Spleen (tissue), 7 donors: ENCODE measurements at regions not wholly inside any gene's neighbourhood (a gene's known extent, or its start where the extent isn't known, plus 50 kb on each side); places are given as distances from the start of the nearest gene placed in this dataset.

ENCODE experiments used
- POLR2A ChIP-seq, 3 donors: fragments of 450-650 bp; IDR thresholded peaks; one replicate each; pipeline ENCODE4 v1.5.1; 2017; ENCODE audit warnings: antibody characterized with exemption in 3 of 3, mild to moderate bottlenecking in 1 of 3
- POLR2AphosphoS5 ChIP-seq, 3 donors: sonication (generic); formaldehyde crosslinking; IDR thresholded peaks; one replicate each; pipeline ENCODE4 v1.5.1; 2017; ENCODE audit warnings: antibody characterized with exemption in 3 of 3
- TF ChIP-seq, protein P1 (sequence below), 11 experiments: fragments of 200-600 bp in 7 of 11; fragments of 450-650 bp in 4 of 11; sonication (generic) in 4 of 11; IDR thresholded peaks in 8 of 11; conservative IDR thresholded peaks in 3 of 11; 1 replicate in 7 of 11; 2 replicates in 4 of 11; pipeline versions ENCODE4 v1.4.0 to v1.8.0; 2016 to 2021; ENCODE audit warnings: antibody characterized with exemption in 11 of 11, inconsistent platforms in 4 of 11, mild to moderate bottlenecking in 1 of 11
- donor health status: DM: no; HTN: no; CAD: no; lungs with moderate emphysema.
- donor health status: DM: no; HTN: no; CAD: no.
- donor health status: DM: no; HTN: no; CAD: no.

DNA sequence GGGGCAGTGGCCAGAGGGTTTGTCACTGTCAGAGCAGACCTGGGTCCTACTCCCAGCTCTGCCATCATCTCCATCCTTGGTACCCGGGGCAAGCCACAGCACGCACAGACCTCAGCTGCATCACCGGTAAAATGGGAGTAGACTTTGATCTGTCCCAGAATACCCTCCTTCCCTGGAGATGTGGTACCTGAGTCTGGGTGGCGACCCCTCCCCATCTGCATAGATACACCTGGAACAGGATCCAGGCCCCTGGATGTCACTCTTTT lies 64.0 kb downstream of the ZFP36L2 start:
- no peak for TF ChIP-seq POLR2A (IDR thresholded peaks at IDR 0.05)
- TF ChIP-seq, protein P1, sequence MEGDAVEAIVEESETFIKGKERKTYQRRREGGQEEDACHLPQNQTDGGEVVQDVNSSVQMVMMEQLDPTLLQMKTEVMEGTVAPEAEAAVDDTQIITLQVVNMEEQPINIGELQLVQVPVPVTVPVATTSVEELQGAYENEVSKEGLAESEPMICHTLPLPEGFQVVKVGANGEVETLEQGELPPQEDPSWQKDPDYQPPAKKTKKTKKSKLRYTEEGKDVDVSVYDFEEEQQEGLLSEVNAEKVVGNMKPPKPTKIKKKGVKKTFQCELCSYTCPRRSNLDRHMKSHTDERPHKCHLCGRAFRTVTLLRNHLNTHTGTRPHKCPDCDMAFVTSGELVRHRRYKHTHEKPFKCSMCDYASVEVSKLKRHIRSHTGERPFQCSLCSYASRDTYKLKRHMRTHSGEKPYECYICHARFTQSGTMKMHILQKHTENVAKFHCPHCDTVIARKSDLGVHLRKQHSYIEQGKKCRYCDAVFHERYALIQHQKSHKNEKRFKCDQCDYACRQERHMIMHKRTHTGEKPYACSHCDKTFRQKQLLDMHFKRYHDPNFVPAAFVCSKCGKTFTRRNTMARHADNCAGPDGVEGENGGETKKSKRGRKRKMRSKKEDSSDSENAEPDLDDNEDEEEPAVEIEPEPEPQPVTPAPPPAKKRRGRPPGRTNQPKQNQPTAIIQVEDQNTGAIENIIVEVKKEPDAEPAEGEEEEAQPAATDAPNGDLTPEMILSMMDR (IDR thresholded peaks at IDR 0.05 in 8 of 11, conservative IDR thresholded peaks at IDR 0.05 in 3 of 11) = no peak
- TF ChIP-seq POLR2AphosphoS5 (IDR thresholded peaks at IDR 0.05) = no peak
